ENCODE measurements at regions not wholly inside any gene's neighbourhood (a gene's known extent, or its start where the extent isn't known, plus 50 kb on each side); places are given as distances from the start of the nearest gene placed in this dataset.
"Not testable (repeated sequence)": the region's sequence is repeated elsewhere in the genome, so short reads cannot be mapped to it uniquely, and the experiment has no call there.

GRCh38 chr12:62003226-62003625 lies 257.0 kb upstream of the USP15 start:
- Mint-ChIP-seq H3K27me3 (no peaks in the 10 kb centered on the region), H3K4me3 (no peak overlapping the region), H3K4me1 (no peaks in the 10 kb centered on the region), H3K27ac (no peak overlapping the region), H3K9me3 (no peaks in the 10 kb centered on the region), H3K36me3 (ENCODE audit: low read depth) (no peaks in the 10 kb centered on the region)
- DNase-seq, result no peak
- ATAC-seq, result no peak

GRCh38 chr12:62003701-62004100 lies 256.5 kb upstream of the USP15 start:
- H3K4me1 Mint-ChIP-seq, result no peaks in the 10 kb centered on the region
- H3K36me3 Mint-ChIP-seq (ENCODE audit: low read depth), result no peaks in the 10 kb centered on the region
- no peak overlapping the region for H3K27ac Mint-ChIP-seq
- no peaks in the 10 kb centered on the region for H3K27me3 Mint-ChIP-seq
- DNase-seq, result no peak
- no peaks in the 10 kb centered on the region for H3K9me3 Mint-ChIP-seq
- H3K4me3 Mint-ChIP-seq, result no peak overlapping the region
- ATAC-seq, result no peak

GRCh38 chr12:62005615-62006014 lies 254.6 kb upstream of the USP15 start:
- H3K27ac Mint-ChIP-seq, result no peak overlapping the region
- no peaks in the 10 kb centered on the region for H3K36me3 Mint-ChIP-seq (ENCODE audit: low read depth)
- no peaks in the 10 kb centered on the region for H3K27me3 Mint-ChIP-seq
- H3K9me3 Mint-ChIP-seq, result no peaks in the 10 kb centered on the region
- DNase-seq (no peak), ATAC-seq (no peak)
- no peaks in the 10 kb centered on the region for H3K4me1 Mint-ChIP-seq
- H3K4me3 Mint-ChIP-seq, result no peak overlapping the region

- H3K27ac Mint-ChIP-seq, result no peak overlapping the region
- H3K36me3 Mint-ChIP-seq (ENCODE audit: low read depth), result no peaks in the 10 kb centered on the region
- H3K27me3 Mint-ChIP-seq, result no peaks in the 10 kb centered on the region
- DNase-seq, result peak; percentile 3
- no peaks in the 10 kb centered on the region for H3K4me1 Mint-ChIP-seq
- no peaks in the 10 kb centered on the region for H3K9me3 Mint-ChIP-seq
- ATAC-seq, result no peak
- H3K4me3 Mint-ChIP-seq, result no peak overlapping the region
These were observed 254.0 kb upstream of the USP15 start for GRCh38 chr12:62006076-62006732.

GRCh38 chr12:62008703-62009102 lies 251.5 kb upstream of the USP15 start:
- Mint-ChIP-seq H3K9me3 (no peaks in the 10 kb centered on the region), H3K4me3 (no peak overlapping the region), H3K27me3 (no peaks in the 10 kb centered on the region), H3K4me1 (no peaks in the 10 kb centered on the region), H3K27ac (no peak overlapping the region), H3K36me3 (ENCODE audit: low read depth) (no peaks in the 10 kb centered on the region)
- no peak for ATAC-seq
- no peak for DNase-seq

- Mint-ChIP-seq H3K27ac (no peak overlapping the region), H3K36me3 (ENCODE audit: low read depth) (no peaks in the 10 kb centered on the region), H3K9me3 (no peaks in the 10 kb centered on the region), H3K27me3 (no peaks in the 10 kb centered on the region), H3K4me3 (no peak overlapping the region), H3K4me1 (no peaks in the 10 kb centered on the region)
- DNase-seq (no peak), ATAC-seq (no peak)
These were observed 250.8 kb upstream of the USP15 start for GRCh38 chr12:62009445-62009844.

DNA sequence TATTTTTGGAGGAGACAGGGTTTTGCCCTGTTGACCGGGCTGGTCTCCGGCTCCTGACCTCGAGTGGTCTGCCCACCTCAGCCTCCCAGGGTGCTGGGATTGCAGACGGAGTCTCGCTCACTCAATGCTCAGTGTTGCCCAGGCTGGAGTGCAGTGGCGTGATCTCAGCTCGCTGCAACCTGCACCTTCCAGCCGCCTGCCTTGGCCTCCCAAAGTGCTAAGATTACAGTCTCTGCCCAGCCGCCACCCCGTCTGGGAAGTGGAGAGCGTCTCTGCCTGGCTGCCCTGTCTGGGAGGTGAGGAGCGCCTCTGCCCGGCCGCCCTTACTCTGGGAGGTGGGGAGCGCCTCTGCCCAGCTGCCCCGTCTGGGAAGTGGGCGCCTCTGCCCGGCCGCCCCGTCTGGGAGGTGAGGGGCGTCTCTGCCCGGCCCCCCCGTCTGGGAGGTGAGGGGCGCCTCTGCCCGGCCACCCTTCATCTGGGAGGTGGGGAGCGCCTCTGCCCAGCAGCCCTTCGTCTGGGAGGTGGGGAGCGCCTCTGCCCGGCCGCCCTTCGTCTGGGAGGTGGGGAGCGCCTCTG lies 249.8 kb upstream of the USP15 start:
- not testable (repeated sequence) for H3K9me3 Mint-ChIP-seq; H3K4me3 Mint-ChIP-seq; ATAC-seq; H3K4me1 Mint-ChIP-seq; DNase-seq; H3K27ac Mint-ChIP-seq; H3K36me3 Mint-ChIP-seq (ENCODE audit: low read depth); H3K27me3 Mint-ChIP-seq

DNA sequence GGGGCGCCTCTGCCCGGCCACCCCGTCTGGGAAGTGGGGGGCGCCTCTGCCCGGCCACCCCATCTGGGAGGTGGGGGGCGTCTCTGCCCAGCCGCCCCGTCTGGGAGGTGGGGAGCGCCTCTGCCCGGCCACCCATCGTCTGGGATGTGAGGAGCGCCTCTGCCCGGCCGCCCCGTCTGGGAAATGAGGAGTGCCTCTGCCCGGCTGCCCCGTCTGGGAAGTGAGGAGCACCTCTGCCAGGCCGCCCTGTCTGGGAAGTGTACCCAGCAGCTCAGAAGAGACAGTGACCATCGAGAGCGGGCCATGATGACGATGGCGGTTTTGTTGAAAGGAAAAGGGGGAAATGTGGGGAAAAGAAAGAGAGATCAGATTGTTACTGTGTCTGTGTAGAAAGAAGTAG lies 249.2 kb upstream of the USP15 start:
- not testable (repeated sequence) for H3K9me3 Mint-ChIP-seq; H3K4me1 Mint-ChIP-seq; H3K27me3 Mint-ChIP-seq; H3K36me3 Mint-ChIP-seq (ENCODE audit: low read depth); ATAC-seq; DNase-seq; H3K4me3 Mint-ChIP-seq; H3K27ac Mint-ChIP-seq

DNA sequence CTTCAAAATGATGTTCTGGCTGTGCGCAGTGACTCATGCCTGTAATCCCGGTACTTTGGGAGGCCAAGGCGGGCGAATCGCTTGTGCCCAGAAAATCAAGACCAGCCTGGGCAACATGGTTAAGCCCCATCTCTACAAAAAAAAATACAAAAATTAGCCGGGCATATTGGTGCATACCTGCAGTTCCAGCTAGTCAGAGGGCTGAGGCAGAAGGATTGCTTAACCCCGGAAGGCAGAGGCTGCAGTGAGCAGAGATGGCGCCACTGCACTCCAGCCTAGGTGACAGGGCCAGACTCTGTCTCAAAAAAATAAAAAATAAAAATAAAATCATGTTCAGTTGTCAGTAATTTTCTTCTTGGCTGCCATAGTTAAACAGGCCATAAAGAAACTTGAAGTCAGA lies 245.9 kb upstream of the USP15 start:
- DNase-seq (no peak), ATAC-seq (no peak)
- no peaks in the 10 kb centered on the region for H3K9me3 Mint-ChIP-seq
- H3K4me3 Mint-ChIP-seq, result no peak overlapping the region
- peaks cover 6% of the 10 kb centered on the region for H3K27me3 Mint-ChIP-seq
- no peak overlapping the region for H3K27ac Mint-ChIP-seq
- no peaks in the 10 kb centered on the region for H3K4me1 Mint-ChIP-seq
- no peaks in the 10 kb centered on the region for H3K36me3 Mint-ChIP-seq (ENCODE audit: low read depth)

DNA sequence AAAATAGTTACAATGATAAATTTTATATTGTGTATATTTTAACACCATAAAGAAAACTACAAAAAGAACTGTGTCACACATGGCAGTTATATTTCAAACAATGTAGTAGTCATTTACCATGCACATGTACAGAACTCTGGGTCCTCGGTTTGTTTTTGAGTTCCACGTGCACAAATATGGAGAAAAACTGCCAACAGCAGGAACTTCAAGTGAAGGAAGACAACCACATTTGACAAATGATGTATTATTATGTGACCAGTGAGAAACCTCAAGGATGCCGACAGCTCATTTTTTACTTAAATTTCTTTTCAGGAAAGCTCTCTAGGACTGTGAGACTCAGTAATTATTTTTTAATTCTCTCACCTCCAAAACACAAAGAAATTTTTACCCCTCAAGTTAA lies 244.2 kb upstream of the USP15 start:
- Mint-ChIP-seq H3K27ac (no peak overlapping the region), H3K4me3 (no peak overlapping the region), H3K4me1 (no peaks in the 10 kb centered on the region), H3K9me3 (no peaks in the 10 kb centered on the region), H3K27me3 (peaks cover 6% of the 10 kb centered on the region), H3K36me3 (ENCODE audit: low read depth) (no peaks in the 10 kb centered on the region)
- ATAC-seq (no peak), DNase-seq (no peak)

GRCh38 chr12:62021808-62022207 lies 238.4 kb upstream of the USP15 start:
- H3K36me3 Mint-ChIP-seq (ENCODE audit: low read depth), result no peaks in the 10 kb centered on the region
- no peak for DNase-seq
- no peak for ATAC-seq
- no peak overlapping the region for H3K4me3 Mint-ChIP-seq
- no peak overlapping the region for H3K27ac Mint-ChIP-seq
- H3K9me3 Mint-ChIP-seq, result no peaks in the 10 kb centered on the region
- no peaks in the 10 kb centered on the region for H3K4me1 Mint-ChIP-seq
- no peaks in the 10 kb centered on the region for H3K27me3 Mint-ChIP-seq

DNA sequence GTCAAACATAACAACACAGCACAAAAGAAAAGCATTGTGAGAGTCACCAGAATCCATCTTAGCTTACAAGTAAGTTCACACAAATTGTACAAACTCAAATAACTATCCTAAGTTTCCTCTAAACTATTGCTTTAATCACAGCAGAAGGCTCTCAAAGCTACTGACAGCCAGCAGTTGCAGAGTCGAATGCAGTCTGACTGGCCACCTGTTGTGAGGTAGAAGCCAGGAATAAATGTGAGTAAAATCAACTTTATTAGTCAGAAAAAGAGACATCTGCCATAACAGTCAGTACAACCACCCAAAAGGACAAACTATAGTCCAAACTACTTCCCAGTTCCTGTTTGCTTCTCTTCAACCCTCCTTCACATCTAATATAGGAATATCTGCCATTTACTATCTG lies 231.7 kb upstream of the USP15 start:
- no peaks in the 10 kb centered on the region for H3K9me3 Mint-ChIP-seq

GRCh38 chr12:62032870-62033269 lies 227.3 kb upstream of the USP15 start:
- no peak overlapping the region for H3K4me3 Mint-ChIP-seq
- H3K27me3 Mint-ChIP-seq, result no peaks in the 10 kb centered on the region
- no peaks in the 10 kb centered on the region for H3K4me1 Mint-ChIP-seq
- ATAC-seq, result no peak
- H3K36me3 Mint-ChIP-seq (ENCODE audit: low read depth), result no peaks in the 10 kb centered on the region
- H3K9me3 Mint-ChIP-seq, result no peaks in the 10 kb centered on the region
- H3K27ac Mint-ChIP-seq, result no peak overlapping the region
- no peak for DNase-seq

More for the DNA sequence above, 231.7 kb upstream of the USP15 start:
- Mint-ChIP-seq H3K27ac (no peak overlapping the region), H3K36me3 (ENCODE audit: low read depth) (no peaks in the 10 kb centered on the region), H3K27me3 (no peaks in the 10 kb centered on the region), H3K4me3 (no peak overlapping the region), H3K4me1 (no peaks in the 10 kb centered on the region)
- no peak for ATAC-seq
- DNase-seq, result no peak

GRCh38 chr12:62044450-62045135 lies 215.6 kb upstream of the USP15 start:
- ATAC-seq, result no peak
- Mint-ChIP-seq H3K9me3 (peaks cover 3% of the 10 kb centered on the region), H3K36me3 (ENCODE audit: low read depth) (no peaks in the 10 kb centered on the region), H3K4me1 (no peaks in the 10 kb centered on the region), H3K4me3 (no peak overlapping the region), H3K27me3 (no peaks in the 10 kb centered on the region), H3K27ac (no peak overlapping the region)
- no peak for DNase-seq

DNA sequence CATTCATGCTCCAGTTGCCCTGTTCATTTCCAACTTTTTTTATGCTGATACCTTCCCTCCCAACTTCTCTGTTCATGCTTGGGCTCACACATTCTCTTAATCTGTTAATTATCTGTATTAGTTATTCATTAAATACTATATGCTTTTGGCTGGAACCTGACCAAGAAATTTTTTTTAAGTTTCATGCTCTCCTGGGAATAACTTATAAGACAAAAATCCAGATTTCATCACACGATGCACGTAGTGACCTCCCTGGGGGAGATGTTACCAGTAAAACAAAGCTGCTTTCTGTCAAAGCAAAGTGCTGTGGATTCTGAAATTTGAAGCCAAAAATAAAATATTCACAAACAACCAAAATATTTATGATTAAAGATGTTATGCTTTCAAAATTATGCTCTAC lies 215.0 kb upstream of the USP15 start:
- Mint-ChIP-seq H3K9me3 (peaks cover 3% of the 10 kb centered on the region), H3K27me3 (no peaks in the 10 kb centered on the region), H3K4me1 (no peaks in the 10 kb centered on the region), H3K27ac (no peak overlapping the region), H3K4me3 (no peak overlapping the region), H3K36me3 (ENCODE audit: low read depth) (no peaks in the 10 kb centered on the region)
- ATAC-seq (no peak), DNase-seq (no peak)
